Coronary artery (tissue), 2 donors: ENCODE measurements at regions not wholly inside any gene's neighbourhood (a gene's known extent, or its start where the extent isn't known, plus 50 kb on each side); places are given as distances from the start of the nearest gene placed in this dataset.

Experiments
- DNase-seq: peaks from one replicate; pipeline ENCODE4 v3.0.0-alpha.2; 2017; ENCODE audit warnings: low spot score
- H3K27ac ChIP-seq, 2 donors: fragments of 200-600 bp; sonication (generic); one replicate each; pipeline ENCODE4 v1.5.1; 2016 to 2019
- H3K4me3 ChIP-seq: fragments of 200-600 bp; sonication (generic); 2 replicates; pipeline ENCODE4 v1.5.1; 2016; ENCODE audit warnings: mild to moderate bottlenecking, moderate library complexity
- TF ChIP-seq, protein P1 (sequence below): fragments of 200-600 bp; sonication (generic); IDR thresholded peaks from one replicate; pipeline ENCODE4 v1.5.1; 2019; ENCODE audit warnings: antibody characterized with exemption

DNA sequence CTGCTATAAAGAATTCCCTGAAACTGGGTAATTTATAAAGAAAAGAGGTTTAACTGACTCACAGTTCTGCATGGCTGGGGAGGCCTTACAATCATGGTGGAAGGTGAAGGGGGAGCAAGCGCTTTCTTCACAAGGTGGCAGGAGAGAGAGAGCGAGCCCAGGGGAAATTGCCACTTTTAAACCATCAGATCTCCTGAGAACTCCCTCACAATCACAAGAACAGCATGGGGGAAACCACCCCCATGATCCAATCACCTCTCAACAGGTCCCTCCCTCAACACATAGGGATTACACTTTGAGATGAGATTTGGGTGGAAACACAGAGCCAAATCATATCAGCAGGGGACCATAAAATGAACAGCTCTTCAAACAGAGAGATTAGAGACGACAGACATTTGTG lies 198.6 kb downstream of the MAGEB5 start:
- no peak for DNase-seq
- TF ChIP-seq, protein P1, sequence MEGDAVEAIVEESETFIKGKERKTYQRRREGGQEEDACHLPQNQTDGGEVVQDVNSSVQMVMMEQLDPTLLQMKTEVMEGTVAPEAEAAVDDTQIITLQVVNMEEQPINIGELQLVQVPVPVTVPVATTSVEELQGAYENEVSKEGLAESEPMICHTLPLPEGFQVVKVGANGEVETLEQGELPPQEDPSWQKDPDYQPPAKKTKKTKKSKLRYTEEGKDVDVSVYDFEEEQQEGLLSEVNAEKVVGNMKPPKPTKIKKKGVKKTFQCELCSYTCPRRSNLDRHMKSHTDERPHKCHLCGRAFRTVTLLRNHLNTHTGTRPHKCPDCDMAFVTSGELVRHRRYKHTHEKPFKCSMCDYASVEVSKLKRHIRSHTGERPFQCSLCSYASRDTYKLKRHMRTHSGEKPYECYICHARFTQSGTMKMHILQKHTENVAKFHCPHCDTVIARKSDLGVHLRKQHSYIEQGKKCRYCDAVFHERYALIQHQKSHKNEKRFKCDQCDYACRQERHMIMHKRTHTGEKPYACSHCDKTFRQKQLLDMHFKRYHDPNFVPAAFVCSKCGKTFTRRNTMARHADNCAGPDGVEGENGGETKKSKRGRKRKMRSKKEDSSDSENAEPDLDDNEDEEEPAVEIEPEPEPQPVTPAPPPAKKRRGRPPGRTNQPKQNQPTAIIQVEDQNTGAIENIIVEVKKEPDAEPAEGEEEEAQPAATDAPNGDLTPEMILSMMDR, result no peak
- no peak overlapping the region for H3K27ac ChIP-seq

DNA sequence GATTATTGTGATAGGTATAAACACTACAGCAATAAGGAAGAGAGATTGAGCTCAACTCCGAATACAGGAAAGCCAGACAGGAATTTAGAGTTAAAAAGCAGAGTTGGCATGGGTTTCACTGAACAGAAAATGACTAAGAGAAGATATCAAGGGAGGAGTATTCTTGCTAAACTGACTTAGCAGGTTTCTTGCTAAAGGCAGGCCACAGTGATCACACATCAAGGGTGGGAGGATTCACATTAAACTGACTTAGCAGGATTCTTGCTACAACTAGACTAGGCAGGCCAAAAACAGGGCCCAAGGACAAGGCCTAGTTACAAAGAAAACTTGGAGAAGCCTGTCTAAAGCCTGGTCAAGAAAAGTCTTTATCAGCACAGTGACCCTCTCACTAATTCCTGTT lies 195.1 kb downstream of the MAGEB5 start:
- TF ChIP-seq, protein P1, result no peak
- Histone ChIP-seq H3K4me3 (no peak overlapping the region), H3K27ac (no peak overlapping the region)
- no peak for DNase-seq

More for the DNA sequence above, 198.6 kb downstream of the MAGEB5 start:
- H3K4me3 ChIP-seq, result no peak overlapping the region

DNA sequence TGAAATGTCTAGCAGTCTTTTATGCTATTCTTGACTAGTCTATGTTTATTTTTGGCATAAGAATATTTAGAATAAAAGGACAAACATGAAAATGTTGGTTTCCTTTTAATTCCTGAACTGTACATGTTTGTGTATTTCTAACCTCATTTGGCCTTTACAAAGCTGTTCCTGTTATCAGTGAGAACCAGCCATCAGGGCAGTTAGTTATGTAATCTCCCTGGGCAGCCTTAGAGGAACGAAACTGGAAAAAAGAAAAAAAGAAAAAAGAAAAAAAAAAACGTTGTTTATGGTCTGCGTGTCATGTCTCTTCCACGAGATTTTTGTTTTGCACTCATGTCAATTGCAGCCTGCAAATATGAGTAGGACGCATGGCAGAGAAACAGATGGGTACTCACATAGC lies 193.7 kb downstream of the MAGEB5 start:
- TF ChIP-seq, protein P1, result no peak
- no peak overlapping the region for H3K4me3 ChIP-seq
- no peak for DNase-seq
- H3K27ac ChIP-seq, result no peak overlapping the region

DNA sequence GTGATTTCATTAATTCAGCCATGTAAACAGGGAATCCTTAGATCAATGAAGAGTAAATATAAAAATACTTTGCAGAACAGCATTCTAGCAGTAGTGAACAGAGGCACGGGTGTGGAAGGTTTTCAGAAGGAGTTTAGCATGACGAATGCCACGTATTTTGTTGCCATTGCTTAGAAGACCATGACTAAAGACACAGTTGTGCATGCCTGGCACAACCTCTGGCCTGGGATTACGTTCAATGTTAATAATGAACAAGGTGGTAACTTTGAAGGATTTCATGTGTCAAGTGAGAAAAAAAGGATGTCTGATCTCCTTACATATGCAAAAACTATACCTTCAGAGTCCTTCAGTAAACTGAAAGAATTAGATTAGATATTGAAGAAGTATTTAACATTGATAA lies 171.9 kb downstream of the MAGEB5 start:
- H3K27ac ChIP-seq, result no peak overlapping the region
- TF ChIP-seq, protein P1, result no peak

DNA sequence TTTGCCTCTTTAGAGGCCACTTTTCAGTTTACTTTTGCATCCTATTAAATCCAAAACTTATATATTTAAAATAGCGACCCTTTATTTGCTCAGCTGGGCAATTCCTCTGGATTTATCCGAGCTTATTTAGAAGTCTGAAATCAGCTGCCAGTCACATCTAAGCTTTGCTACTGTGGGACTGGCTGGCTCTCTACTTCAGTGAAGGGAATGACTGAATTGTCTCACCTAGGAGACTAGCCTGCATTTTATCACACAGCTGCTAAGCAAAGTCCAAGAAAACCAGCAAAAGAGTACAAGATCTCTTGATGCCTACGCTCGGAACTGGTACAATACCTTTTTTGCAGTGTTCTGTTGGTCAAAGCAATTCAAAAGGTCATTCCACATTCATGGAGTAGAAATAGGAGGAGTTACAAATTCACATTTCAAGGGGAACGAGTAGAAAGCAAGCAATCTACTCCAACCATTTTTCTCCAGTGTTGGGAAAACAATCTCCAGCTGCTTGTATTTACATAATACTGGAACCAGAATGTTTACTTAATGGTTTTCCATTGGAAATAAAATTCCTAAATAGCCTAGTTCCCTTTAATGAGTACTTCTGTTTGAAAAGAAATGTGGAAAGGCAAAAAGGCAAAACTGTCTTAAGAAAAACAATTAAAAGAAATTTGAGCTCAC lies 160.2 kb downstream of the MAGEB5 start:
- TF ChIP-seq, protein P1, result no peak
- no peak overlapping the region for H3K4me3 ChIP-seq
- H3K27ac ChIP-seq, result no peak overlapping the region
- no peak for DNase-seq

More for the DNA sequence above, 171.9 kb downstream of the MAGEB5 start:
- H3K4me3 ChIP-seq, result no peak overlapping the region
- no peak for DNase-seq

DNA sequence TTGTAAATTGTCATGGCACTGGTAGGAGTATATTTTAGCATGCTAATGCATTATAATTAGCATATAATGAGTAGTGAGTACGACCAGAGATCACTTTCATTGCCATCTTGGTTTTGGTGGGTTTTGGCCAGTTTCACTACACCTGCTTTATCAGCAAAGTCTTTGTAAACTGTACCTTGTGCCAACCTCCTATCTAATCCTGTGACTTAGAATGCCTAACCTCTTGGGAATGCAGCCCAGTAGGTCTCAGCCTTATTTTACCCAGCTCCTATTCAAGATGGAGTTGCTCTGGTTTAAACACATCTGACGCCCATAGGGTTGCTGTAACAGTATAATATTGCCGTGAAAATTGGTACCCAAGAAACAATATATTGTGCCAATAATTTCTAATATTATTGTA lies 159.4 kb downstream of the MAGEB5 start:
- Histone ChIP-seq H3K27ac (no peak overlapping the region), H3K4me3 (no peak overlapping the region)
- DNase-seq, result no peak
- TF ChIP-seq, protein P1, result no peak

DNA sequence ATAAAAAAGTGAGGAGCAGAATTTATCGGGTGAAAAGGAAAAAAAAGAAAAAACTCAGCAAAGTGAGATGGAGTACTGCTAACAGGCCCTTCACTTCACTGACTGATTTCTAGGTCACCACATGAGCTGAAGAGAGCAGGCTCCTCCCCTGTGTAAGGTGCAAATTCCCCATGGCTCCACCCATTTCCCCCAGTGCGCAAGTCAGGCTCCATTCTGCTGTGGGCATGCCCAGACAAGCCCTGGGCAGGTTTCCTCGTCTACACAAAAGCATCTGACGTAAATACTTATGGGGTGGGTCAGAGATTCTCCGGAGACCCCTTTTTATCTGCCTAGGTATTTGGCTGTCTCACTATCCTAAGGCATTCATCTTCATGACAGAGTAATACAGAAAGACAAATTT lies 157.9 kb downstream of the MAGEB5 start:
- H3K4me3 ChIP-seq, result no peak overlapping the region
- DNase-seq, result no peak
- TF ChIP-seq, protein P1, result no peak
- H3K27ac ChIP-seq, result no peak overlapping the region
